GM21723 (cell line): ENCODE measurements at regions not wholly inside any gene's neighbourhood (a gene's known extent, or its start where the extent isn't known, plus 50 kb on each side); places are given as distances from the start of the nearest gene placed in this dataset.

Experiments
- ATAC-seq: cut with Tn5 transposase; IDR thresholded peaks from one replicate; pipeline ENCODE4 v1.9.1; 2021; ENCODE audit warnings: mild to moderate bottlenecking, moderate library complexity; ENCODE audit not compliant: unreplicated experiment

DNA sequence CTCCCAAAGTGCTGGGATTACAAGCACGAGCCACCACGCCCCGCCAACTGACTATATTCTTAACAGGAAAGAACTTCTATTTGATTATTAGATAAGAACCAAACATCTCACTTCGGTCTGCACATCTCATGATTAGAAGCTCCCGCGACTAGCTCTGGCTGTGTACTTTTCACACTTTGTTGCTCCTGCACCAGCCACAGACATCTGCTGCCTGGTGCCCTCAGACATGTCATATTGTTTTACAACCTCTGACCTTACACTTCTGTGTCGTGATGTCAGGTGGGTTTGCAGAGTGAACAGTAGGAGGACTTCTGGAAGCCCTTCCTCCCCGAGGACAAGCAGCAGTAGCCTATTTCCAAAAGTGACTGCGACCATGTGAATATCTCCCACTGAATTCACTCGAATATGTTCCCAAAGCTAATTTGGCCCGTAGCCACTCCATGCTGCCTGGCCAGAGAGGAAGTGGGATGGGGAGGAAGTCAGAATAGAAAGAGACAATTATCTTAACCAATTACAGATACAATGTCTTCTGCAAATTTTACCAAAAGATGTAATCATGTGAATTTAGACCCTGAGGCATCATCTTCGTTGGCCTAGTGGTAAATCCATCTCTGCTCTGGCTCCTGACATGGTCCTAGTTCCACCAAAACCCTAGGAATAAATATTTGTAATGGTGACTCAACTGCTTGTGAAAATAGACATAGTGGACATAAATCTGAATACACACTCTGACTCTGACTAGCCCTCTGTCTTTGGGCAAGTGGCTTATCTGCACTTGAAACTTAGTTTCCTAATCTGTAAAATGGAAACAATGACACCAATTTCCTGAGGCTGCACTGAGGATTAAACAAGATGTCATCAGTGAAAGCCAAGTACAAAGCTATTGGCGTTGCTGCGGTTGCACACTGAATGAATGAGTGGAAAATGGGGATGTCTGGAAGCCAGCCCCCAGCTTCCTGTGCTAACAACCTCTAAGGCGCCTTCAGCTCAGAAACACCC, 406.1 kb downstream of the LRATD1 start:
- no peak for ATAC-seq

DNA sequence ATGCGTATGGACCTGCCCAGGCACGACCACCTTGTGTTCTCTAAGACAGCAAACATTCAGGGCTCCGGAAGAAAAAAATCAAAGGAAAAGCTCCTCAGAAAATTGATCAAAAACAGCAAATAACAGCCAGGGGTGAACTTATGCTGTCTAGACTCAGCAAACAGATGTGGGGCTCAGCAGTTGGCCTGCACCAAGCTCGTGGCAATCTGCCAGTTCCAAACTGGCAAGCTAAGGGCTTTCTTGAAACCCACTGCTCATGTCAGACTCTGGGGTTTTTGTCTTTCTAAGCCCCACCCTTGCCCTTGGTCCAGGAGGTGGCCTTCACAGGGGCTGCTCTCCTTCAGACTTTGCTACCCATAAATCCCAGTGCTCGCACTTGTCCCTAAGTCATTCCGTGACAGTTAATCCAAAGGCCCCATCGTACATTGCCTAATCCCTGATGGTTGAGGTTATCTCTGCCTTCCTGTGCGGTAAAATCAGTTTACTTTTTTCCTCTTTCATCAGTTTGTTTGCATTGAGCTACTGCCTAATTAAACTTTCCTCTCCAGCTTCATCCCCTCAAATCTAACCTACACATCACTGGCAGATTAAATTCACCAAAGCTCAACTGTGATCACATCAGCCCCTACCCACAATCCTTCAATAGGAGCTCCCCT, 408.0 kb downstream of the LRATD1 start:
- ATAC-seq: no peak

DNA sequence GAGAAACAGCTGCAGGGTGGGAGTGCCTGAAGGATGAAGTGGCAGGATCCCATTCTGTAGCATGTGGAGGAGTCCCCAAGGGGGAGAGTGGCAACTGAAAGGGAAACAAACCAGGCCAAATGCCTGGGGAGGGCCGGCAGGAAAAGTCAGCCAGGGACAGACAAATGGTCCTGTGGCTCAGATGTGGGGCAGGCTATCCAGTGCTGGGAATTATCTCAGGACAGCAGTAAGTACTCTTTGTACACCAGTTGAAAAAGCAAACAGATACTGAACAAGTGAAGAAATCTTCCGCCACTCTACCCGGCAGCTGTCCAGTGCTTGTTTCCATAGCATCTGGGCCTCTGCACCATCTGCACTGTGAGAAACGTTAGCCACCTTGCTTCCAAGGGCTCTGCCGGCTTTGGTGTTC, 408.9 kb downstream of the LRATD1 start:
- no peak for ATAC-seq

DNA sequence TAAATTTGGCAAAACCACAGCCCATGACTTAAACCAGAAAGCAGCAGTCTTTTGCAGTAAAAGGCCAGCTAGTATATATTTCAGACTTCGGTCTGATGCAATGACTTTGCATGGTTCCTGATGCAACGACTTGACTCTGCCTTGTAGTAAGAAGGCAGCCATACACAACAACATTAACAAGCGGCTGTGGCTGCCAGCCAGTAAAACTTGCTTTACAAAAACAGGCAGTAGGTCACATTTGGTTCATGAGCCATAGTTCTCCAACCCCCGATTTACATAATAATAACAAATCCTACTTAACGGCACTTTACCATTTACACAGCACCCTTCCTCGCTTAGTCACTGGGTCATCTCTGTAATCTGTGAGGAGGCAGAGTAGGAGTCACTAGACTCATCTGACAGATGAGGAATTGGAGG, 410.3 kb downstream of the LRATD1 start:
- no peak for ATAC-seq

DNA sequence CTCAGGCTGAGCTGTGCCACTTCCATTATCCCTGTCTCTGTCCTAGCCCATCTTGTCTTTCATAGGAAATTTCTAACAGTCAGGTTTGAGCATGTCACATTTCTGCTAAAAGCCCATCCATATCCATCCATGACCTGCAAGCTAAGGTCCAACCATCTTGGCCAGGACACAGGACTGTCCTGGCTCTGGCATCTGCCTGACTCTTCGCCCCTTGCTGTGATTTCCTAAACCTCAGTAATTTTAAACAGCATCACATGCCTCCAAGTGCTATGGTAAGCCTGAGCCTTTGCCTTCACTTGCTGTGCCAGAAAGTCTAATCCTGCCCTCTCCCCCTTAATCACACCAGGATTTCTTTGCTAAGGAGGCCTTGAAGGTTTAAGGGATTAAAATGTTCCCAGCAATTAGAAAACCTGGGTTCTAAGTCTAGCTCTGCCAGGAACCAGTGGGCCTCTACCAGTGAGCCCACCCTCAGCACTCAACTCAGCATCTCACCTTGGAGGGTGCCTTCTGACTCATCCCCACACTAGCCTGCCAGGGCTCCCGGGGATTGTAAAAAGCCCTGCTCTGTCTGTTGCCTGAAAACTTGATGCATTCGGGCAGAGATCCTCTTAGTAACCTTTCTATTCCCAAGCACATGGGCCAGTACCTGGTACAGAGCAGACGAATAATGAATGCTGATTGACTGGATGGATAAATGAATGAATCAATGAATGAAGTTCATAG, 411.0 kb downstream of the LRATD1 start:
- ATAC-seq: no peak

DNA sequence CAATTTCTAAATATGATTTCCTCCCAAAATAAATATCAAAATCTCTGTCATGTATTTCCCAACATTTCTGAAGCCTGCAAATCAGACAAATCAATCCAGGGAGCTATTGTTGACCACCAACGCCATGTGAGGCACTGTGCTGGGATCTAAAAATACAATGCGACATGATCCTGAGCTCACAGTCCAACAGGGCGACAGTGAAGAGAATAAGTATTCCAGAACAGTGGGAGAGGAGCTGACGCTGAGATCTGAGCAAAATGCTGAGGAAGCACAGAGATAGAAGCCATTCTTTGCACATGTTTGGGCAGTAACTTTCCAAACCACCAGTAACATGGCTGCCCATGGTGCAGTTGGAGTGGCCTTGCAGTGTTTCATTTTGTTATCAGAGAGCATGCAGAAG, 412.5 kb downstream of the LRATD1 start:
- ATAC-seq: no peak

DNA sequence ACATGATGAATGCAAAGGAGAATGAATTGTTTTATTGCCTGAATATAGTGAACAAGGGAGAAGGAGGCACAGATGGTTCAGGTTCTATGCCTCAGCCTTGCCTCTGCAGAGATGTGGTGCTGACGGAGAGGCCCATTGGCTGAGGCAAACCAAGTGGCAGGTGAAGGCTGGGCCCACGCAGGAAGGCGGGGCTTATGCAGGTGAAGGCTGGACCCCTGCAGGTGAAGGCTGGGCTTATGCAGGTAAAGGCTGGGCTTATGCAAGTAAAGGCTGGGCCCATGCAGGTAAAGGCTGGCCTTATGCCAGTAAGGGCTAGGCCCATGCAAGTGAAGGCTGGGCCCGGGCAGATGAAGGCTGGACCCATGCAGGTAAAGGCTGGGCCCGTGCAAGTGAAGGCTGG, 414.7 kb downstream of the LRATD1 start:
- no peak for ATAC-seq

DNA sequence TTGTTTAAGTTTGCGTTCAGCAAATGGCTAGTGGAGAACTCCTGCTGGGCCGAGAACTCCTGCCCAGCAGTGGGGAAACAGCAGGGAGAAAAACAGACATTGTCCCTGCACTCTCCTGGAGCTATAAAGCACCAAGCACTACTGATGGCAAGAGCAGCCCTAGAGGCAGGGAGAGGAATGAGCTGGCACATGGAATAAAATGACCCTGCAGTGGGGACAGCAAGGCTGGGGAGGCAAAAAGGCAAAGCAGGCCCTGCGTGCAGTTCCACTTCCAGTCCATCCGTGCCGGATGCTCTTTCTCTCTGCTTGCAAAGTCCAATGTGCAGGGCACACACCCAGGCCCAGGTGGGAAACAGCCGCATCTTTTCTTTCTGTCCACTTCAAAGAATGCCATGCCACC, 415.5 kb downstream of the LRATD1 start:
- ATAC-seq: no peak

DNA sequence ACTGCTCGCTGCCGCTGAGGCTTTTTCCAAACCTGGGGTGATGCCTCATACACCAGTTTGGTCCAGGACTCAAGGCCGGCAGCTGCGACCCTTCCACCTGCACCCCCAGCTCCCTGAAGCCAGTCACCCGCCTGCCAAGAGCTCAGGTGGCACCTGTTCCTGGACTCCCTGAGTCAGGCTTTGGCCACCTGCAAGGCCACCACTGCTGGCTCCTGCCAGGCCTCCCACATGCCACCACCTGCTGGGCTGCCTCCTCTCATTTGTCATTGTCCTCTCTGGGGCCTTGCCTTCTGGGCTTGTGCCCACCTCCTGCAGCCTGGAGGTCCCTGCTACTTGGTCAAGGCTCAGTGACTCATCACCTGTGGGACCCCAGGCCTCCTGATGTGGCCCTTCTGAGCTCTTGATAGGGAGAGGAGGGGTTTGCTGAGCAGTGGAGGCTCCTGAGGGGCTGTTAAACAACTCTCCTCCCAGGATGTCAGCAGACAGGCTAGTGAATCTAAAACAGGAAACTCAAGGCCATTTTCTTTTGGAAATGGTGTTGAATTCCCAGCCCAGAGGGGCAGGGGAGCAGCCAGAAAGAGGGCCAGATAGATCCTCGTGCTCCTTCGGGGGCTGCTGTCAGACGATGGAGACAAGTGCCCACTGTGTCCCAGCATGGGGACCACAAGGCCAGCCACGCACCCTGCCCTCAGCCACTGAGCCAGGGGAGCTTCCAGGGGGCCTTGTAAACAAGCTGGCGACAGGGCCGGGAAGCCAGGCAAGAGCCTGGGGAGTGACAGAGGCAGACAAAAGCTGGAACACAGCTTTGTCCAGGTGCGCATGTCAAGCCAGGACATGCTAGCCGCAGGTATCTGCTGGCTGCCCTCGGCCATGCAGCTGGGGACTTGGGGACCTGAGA, 416.8 kb downstream of the LRATD1 start:
- no peak for ATAC-seq

DNA sequence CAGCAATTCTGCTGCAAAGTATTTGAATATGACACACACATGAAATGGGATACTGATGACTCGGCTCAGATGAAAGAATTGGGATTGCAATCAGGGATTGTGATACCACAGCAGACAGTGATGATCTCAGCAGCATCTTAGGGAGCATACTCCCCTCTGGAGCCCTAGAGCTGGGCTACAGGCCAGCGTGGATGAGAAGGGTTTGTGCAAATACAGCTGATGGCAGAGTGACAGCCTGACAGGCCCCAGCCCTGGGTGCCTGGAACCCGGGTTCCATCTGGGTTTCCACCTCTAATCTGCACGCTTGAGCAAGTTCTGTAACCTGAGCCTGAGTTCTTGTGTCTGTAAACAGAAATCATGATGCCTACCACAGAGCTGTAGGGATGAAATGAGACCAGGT, 418.0 kb downstream of the LRATD1 start:
- ATAC-seq: no peak

DNA sequence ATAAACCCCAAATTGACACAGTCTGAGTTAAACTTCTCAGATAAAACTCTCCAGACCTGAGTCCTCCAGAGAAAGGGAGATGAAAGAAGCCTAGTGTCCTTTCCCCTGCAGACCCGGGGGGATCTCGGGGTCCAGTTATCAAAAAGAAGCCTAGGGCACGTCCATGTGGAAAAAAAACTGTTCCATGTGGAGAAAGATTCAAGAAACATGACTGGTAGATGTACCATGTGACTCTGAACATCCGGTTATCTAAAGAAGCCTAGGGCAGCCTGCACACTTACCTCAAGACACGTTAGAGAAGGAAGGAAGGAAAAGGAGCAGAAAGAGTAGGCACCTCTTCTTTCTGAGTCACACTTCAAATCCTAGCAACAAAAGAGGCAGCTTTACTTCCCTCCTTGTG, 421.0 kb downstream of the LRATD1 start:
- ATAC-seq: no peak

DNA sequence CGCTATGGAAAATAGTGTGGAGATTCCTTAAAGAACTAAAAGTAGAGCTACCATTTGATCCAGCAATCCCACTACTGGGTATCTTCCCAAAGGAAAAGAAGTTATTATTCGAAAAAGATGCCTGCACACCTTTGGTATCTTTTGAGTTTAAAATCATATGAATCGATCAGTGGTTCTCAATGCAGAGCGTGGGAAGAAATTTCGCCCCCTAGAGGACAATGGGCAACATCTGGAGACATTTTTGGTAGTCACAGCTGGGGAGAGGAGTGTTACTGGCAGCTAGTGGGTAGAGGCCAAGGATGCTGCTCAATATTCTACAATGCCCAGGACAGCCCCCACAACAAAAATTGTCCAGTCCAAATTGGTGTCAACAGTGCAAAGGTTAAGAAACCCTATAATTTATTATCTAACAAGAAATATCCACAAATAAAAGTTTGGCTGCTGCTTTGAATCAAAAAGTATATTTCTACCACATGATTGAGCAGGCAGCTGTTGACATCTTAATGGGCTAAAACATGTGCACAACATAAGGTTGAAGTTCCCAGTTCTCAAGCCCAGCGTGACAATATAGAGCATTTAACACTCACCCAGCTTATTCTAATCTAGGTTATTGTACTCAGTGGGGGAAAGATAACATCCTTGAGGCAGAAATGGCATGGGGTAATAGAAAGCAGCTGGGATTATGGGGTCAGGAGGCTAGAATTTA, 425.7 kb downstream of the LRATD1 start:
- ATAC-seq: no peak

DNA sequence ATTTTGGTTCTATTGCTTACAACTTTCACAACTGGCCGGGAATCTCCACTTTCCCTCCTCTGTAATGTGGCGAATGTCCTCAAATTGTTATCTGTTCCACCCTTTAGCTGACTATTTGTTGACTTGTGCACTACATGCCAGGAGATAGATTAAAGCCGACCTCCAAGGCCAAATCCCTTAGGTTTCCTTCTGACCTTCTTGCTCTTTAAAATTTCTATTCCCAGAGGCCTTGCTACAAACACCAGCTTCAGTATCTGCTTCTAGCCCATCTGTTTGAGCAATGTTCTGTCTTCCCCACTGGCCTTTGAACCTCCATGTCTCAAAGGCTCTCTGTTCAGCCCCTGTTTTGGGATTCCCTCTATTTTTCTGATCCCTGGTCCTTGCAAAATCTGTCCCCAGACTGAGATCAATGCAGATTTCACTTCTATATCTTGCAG, 426.2 kb downstream of the LRATD1 start:
- no peak for ATAC-seq

DNA sequence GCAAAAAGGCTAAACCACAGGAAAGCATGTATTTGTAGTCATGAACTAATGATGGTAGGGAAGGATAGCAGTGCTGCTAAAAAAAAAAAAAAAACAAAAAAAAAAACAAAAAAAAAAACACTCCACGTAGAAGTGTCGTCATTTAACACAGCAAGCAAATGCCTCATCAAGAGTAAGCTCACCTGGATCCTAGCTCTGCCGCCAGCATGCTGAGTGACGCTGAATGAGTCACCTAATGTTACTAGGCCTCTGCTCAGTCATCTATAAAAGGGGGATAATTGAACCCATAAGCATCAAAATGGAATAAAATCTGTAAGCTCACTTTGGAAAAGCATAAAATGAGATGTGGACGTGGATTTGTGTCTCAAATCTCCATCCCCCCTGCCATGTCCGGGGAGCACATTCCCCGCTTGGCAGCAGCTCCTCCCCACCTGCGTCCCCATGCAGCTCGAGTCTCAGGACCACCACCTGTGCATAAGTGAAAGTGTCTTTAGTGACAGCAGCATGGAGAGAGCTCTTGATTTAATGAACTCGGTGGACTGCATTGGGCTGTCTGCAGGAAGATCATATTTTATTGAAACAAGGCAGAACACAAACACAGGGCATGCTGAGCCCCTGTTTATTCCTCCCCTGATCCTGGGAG, 427.5 kb downstream of the LRATD1 start:
- no peak for ATAC-seq

DNA sequence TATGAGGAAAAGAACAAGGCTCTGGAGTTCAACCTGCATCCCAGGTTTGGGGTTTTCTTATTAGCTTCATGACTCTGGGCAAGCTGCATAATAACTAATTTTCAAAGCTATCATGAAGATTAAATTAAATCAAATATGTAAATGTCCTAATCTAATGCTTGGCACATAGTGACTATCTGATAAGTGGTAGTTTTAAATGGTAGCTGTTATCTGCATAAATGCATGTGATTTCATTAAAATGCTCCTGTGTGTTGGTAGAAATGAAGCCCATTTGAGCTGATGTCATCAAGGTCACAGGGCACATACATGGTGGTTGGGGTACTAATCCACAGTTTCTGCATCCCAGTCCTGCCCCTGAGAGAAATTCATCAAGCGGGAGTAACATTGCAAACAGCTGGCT, 428.8 kb downstream of the LRATD1 start:
- ATAC-seq: no peak

DNA sequence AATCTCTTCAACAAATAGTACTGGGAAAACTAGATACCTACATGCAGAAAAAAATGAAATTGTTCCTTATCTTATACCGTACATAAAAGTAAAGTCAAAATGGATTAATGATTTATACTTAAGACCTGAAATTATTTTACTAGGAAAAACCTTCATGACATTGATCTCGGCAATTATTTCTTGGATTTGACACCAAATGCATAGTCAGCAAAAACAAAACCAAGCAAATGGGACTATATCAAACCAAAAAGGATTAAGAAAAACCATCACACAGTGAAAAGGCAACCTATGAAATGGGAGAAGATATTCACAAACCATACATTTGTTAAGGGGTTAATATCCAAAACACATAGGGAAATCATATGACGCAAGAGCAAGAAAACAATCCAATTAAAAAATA, 433.6 kb downstream of the LRATD1 start:
- no peak for ATAC-seq

DNA sequence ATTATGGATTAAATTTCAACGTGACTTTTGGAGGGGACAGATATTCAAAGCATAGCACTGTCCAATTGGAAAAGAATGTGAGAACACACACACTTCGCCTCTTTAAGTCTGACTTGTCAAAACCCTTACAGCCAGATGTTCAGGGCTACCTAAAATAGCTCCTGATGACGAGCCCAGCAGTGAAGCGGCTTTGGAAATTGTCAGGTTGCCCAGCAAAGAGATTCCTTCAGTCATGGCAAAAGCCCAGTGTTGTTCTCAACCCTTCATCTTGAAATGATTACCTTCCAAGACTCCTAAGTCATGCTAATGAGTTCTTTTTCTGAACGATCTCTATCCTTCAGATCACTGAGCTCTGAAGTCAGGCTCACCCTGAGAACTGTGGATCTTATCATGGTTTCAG, 436.6 kb downstream of the LRATD1 start:
- no peak for ATAC-seq

DNA sequence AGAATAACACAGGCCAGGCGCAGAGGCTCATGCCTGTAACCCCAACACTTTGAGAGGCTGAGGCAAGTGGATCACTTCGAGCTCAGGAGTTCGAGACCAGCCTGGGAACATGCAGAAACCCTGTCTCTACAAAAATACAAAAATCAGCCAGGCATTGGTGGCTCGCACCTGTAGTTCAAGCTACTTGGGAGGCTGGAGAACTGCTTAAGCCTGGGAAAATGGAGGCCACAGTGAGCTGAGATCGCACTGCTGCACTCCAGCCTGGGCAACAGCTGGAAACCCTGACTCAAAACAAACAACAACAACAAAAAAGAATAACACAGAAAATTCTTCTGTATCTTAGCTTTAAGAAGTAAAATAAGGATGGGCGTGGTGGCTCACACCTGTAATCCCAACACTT, 440.3 kb downstream of the LRATD1 start:
- ATAC-seq: no peak

DNA sequence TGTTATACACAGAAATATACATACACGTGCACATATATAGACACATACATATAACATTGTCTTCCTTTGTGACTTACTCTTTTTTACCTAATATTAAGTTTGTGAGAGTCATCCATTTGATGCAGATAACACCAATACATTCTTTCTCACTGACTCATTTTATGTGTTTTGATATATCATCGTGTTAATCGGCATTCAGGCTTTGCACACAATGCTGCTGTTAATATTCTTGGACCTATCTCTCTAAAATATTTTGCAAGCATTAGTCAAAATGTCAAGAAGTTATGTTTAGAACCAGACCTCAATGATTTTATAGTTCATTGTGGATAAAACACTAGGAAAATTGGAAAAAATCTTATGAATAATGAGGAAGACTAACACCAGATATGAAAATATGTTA, 441.1 kb downstream of the LRATD1 start:
- no peak for ATAC-seq
